H7 (cell line): ENCODE measurements at regions not wholly inside any gene's neighbourhood (a gene's known extent, or its start where the extent isn't known, plus 50 kb on each side); places are given as distances from the start of the nearest gene placed in this dataset.

ENCODE experiments used
- DNase-seq: peaks from one replicate; pipeline ENCODE4 v3.0.0; 2012
- H3K27me3 ChIP-seq: 2 replicates; pipeline ENCODE4 v1.6.0; 2011; ENCODE audit warnings: mild to moderate bottlenecking, low read length; ENCODE audit not compliant: control insufficient read depth, insufficient read depth
- H3K36me3 ChIP-seq: replicated peaks from 2 replicates; pipeline ENCODE4 v1.5.1; 2011; ENCODE audit warnings: low read length; ENCODE audit not compliant: control insufficient read depth, insufficient read depth
- H3K4me3 ChIP-seq: 2 replicates; pipeline ENCODE4 v1.5.1; 2011; ENCODE audit warnings: low read depth, mild to moderate bottlenecking, control low read depth, low read length, moderate library complexity; ENCODE audit not compliant: insufficient read depth

- peak; percentile 23 for DNase-seq
Measured at GRCh38 chr3:44184319-44184953, 57.2 kb upstream of the TOPAZ1 start.

GRCh38 chr3:44185396-44185915, 56.2 kb upstream of the TOPAZ1 start:
- Histone ChIP-seq H3K36me3 (no peaks in the 10 kb centered on the region), H3K27me3 (no peaks in the 10 kb centered on the region; the same call in none of the 2 replicates), H3K4me3 (no peak overlapping the region)
- no peak for DNase-seq

More at GRCh38 chr3:44184319-44184953, 57.2 kb upstream of the TOPAZ1 start:
- Histone ChIP-seq H3K4me3 (no peak overlapping the region), H3K36me3 (no peaks in the 10 kb centered on the region), H3K27me3 (no peaks in the 10 kb centered on the region; the same call in none of the 2 replicates)

DNA sequence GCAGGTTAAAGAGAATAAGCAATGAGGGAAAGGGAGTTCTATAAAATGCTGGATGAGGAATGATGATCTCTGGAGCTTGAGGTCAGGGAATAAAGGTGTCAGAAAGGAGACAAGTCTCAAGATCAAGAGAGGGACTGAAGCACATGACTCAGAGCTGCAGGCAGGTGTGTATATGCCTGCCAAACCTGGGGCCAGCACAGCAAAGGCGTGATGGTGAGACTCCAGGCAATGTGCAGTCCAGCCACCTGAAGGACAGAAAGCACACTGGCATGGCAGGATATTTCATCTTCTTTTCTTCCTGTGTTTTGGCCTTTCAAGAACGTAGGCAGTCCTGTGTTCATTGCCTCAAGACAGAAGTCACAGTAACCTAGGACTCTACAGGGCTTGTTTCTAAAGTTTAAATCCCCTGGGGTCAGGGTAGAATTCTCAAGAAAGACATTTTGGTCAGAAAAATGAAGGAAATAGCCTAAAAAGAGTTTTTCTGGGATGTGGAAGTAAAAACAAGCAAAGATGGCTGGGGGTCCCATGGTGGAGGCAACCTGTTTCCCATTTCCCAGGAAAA, 55.5 kb upstream of the TOPAZ1 start:
- H3K27me3 ChIP-seq = no peaks in the 10 kb centered on the region; the same call in none of the 2 replicates
- H3K36me3 ChIP-seq = no peaks in the 10 kb centered on the region
- no peak for DNase-seq
- H3K4me3 ChIP-seq = no peak overlapping the region

DNA sequence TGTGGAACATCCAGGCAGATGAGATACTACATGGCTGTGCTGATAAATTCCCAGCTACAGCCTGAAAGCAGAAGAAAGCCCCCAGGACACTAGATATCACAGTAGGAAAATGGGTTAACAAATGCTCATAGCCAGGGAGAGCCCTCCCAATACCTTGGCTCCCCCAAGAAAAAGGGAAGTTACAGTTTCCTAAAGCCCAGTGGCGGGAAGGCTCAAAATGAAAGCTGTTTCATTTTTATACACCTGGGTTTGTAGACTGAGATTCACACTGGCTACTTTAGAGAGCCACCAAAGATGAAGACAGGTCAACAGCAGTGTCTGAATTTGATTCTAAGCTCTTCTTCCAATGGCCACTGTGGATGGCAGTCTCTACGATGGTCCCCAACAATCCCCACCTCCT, 55.0 kb upstream of the TOPAZ1 start:
- H3K36me3 ChIP-seq = no peaks in the 10 kb centered on the region
- no peaks in the 10 kb centered on the region; the same call in none of the 2 replicates for H3K27me3 ChIP-seq
- H3K4me3 ChIP-seq = no peak overlapping the region
- DNase-seq = no peak
